ENCODE measurements at regions not wholly inside any gene's neighbourhood (a gene's known extent, or its start where the extent isn't known, plus 50 kb on each side); places are given as distances from the start of the nearest gene placed in this dataset.

DNA sequence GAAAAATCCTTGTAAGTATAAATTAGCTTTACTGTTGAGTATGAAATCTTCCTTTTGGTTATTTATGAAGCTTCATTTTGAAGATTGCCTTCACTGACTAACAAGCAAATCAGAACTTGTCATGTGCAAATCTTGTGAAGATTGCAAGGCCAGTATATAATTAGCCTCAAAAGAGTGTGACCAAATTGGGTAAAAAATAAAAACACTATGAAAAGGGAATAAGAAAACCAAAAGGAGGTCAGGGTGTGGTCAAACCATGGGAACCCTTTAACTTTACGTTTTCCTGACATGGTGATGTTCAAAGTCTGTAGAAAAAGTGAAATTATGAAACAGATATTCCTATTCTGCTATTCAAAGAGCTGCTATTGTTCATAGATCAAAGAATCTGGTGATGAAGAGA is 230.3 kb downstream of the BCAT1 start:
- no peak for FAIRE-seq
- peaks cover 30% of the 10 kb centered on the region for H3K4me1 ChIP-seq (ENCODE audit: insufficient read depth, low read length)
- ATAC-seq, result no peak
- in situ Hi-C loops (cut with HindIII; ENCODE audit: extremely low pct_ligation_motif_present, low pct_unique_long_range_greater_than_20kb) (no loop called here), intact Hi-C loops (cut with micrococcal nuclease; ENCODE audit: unreplicated experiment) (no loop called here)
- no peak for DNase-seq (ENCODE audit: low spot score)
- no peaks in the 10 kb centered on the region for H3K9me3 ChIP-seq (ENCODE audit: low read length)
- no peak overlapping the region for H3K27ac ChIP-seq (ENCODE audit: extremely low read length, insufficient read depth, low read length)
- ChIA-PET POLR2A (no interaction called here), CTCF (ENCODE audit: low intra/inter-chr PET ratio, low total read pairs) (no interaction called here)
- 4% methylated on average over 1 of the region's 1 CpG for WGBS (ENCODE audit: low lambda C conversion rate)
- H3K4me2 ChIP-seq (ENCODE audit: low read depth, low read length), result no peak overlapping the region
- no peaks in the 10 kb centered on the region for H3K36me3 ChIP-seq (replicated peaks in 1 of 2; ENCODE audit: control insufficient read depth in 1 of 2, insufficient read depth in 2 of 2, low read length in 2 of 2)
- H2AFZ ChIP-seq (ENCODE audit: low read length), result no peak overlapping the region
- no peaks in the 10 kb centered on the region for H4K20me1 ChIP-seq (ENCODE audit: insufficient read depth, low read length)
- no peaks in the 10 kb centered on the region for H3K79me2 ChIP-seq (ENCODE audit: insufficient read depth, low read length)
- H3K27me3 ChIP-seq (ENCODE audit: control insufficient read depth in 1 of 2, insufficient read depth in 2 of 2, low read length in 2 of 2), result no peaks in the 10 kb centered on the region
- BruUV-seq (replicated peaks), result no TSS peak
- H3K4me3 ChIP-seq (replicated peaks in 1 of 3; ENCODE audit: insufficient read depth in 1 of 3, low read depth in 2 of 3, low read length in 3 of 3), result no peak overlapping the region
- H3K9ac ChIP-seq (ENCODE audit: insufficient read depth, low read depth, low read length), result no peak overlapping the region
- TF ChIP-seq, protein P1, sequence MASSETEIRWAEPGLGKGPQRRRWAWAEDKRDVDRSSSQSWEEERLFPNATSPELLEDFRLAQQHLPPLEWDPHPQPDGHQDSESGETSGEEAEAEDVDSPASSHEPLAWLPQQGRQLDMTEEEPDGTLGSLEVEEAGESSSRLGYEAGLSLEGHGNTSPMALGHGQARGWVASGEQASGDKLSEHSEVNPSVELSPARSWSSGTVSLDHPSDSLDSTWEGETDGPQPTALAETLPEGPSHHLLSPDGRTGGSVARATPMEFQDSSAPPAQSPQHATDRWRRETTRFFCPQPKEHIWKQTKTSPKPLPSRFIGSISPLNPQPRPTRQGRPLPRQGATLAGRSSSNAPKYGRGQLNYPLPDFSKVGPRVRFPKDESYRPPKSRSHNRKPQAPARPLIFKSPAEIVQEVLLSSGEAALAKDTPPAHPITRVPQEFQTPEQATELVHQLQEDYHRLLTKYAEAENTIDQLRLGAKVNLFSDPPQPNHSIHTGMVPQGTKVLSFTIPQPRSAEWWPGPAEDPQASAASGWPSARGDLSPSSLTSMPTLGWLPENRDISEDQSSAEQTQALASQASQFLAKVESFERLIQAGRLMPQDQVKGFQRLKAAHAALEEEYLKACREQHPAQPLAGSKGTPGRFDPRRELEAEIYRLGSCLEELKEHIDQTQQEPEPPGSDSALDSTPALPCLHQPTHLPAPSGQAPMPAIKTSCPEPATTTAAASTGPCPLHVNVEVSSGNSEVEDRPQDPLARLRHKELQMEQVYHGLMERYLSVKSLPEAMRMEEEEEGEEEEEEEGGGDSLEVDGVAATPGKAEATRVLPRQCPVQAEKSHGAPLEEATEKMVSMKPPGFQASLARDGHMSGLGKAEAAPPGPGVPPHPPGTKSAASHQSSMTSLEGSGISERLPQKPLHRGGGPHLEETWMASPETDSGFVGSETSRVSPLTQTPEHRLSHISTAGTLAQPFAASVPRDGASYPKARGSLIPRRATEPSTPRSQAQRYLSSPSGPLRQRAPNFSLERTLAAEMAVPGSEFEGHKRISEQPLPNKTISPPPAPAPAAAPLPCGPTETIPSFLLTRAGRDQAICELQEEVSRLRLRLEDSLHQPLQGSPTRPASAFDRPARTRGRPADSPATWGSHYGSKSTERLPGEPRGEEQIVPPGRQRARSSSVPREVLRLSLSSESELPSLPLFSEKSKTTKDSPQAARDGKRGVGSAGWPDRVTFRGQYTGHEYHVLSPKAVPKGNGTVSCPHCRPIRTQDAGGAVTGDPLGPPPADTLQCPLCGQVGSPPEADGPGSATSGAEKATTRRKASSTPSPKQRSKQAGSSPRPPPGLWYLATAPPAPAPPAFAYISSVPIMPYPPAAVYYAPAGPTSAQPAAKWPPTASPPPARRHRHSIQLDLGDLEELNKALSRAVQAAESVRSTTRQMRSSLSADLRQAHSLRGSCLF (CRISPR knock-in tag; IDR thresholded peaks at IDR 0.05; ENCODE audit: borderline replicate concordance), result no peak
- TF ChIP-seq MYNN (CRISPR knock-in tag; IDR thresholded peaks at IDR 0.05; ENCODE audit: low read depth) (no peak), ZNF619 (CRISPR knock-in tag; IDR thresholded peaks at IDR 0.05) (no peak), ZNF317 (CRISPR knock-in tag; IDR thresholded peaks at IDR 0.05) (no peak), ZNF30 (CRISPR knock-in tag; IDR thresholded peaks at IDR 0.05) (no peak), RELA (CRISPR knock-in tag; IDR thresholded peaks at IDR 0.05) (no peak), GATA4 (IDR thresholded peaks at IDR 0.05; ENCODE audit: borderline replicate concordance, low read depth) (no peak), FOXA1 (IDR thresholded peaks at IDR 0.05) (no peak), FOXA1 (CRISPR knock-in tag; IDR thresholded peaks at IDR 0.05) (no peak), MED8 (CRISPR knock-in tag; IDR thresholded peaks at IDR 0.05; ENCODE audit: insufficient replicate concordance) (no peak), ZNF367 (CRISPR knock-in tag; IDR thresholded peaks at IDR 0.05; ENCODE audit: borderline replicate concordance) (no peak), BORCS8-MEF2B (CRISPR knock-in tag; IDR thresholded peaks at IDR 0.05) (no peak), YEATS2 (CRISPR knock-in tag; IDR thresholded peaks at IDR 0.05; ENCODE audit: borderline replicate concordance) (no peak)
- TF ChIP-seq, protein P2, sequence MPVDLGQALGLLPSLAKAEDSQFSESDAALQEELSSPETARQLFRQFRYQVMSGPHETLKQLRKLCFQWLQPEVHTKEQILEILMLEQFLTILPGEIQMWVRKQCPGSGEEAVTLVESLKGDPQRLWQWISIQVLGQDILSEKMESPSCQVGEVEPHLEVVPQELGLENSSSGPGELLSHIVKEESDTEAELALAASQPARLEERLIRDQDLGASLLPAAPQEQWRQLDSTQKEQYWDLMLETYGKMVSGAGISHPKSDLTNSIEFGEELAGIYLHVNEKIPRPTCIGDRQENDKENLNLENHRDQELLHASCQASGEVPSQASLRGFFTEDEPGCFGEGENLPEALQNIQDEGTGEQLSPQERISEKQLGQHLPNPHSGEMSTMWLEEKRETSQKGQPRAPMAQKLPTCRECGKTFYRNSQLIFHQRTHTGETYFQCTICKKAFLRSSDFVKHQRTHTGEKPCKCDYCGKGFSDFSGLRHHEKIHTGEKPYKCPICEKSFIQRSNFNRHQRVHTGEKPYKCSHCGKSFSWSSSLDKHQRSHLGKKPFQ (CRISPR knock-in tag; IDR thresholded peaks at IDR 0.05; ENCODE audit: insufficient replicate concordance), result no peak
- TF ChIP-seq, protein P3, sequence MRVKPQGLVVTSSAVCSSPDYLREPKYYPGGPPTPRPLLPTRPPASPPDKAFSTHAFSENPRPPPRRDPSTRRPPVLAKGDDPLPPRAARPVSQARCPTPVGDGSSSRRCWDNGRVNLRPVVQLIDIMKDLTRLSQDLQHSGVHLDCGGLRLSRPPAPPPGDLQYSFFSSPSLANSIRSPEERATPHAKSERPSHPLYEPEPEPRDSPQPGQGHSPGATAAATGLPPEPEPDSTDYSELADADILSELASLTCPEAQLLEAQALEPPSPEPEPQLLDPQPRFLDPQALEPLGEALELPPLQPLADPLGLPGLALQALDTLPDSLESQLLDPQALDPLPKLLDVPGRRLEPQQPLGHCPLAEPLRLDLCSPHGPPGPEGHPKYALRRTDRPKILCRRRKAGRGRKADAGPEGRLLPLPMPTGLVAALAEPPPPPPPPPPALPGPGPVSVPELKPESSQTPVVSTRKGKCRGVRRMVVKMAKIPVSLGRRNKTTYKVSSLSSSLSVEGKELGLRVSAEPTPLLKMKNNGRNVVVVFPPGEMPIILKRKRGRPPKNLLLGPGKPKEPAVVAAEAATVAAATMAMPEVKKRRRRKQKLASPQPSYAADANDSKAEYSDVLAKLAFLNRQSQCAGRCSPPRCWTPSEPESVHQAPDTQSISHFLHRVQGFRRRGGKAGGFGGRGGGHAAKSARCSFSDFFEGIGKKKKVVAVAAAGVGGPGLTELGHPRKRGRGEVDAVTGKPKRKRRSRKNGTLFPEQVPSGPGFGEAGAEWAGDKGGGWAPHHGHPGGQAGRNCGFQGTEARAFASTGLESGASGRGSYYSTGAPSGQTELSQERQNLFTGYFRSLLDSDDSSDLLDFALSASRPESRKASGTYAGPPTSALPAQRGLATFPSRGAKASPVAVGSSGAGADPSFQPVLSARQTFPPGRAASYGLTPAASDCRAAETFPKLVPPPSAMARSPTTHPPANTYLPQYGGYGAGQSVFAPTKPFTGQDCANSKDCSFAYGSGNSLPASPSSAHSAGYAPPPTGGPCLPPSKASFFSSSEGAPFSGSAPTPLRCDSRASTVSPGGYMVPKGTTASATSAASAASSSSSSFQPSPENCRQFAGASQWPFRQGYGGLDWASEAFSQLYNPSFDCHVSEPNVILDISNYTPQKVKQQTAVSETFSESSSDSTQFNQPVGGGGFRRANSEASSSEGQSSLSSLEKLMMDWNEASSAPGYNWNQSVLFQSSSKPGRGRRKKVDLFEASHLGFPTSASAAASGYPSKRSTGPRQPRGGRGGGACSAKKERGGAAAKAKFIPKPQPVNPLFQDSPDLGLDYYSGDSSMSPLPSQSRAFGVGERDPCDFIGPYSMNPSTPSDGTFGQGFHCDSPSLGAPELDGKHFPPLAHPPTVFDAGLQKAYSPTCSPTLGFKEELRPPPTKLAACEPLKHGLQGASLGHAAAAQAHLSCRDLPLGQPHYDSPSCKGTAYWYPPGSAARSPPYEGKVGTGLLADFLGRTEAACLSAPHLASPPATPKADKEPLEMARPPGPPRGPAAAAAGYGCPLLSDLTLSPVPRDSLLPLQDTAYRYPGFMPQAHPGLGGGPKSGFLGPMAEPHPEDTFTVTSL (CRISPR knock-in tag; IDR thresholded peaks at IDR 0.05; ENCODE audit: borderline replicate concordance), result no peak

Measured in HepG2 (cell line).